Natural killer cell (primary cell): ENCODE measurements at regions not wholly inside any gene's neighbourhood (a gene's known extent, or its start where the extent isn't known, plus 50 kb on each side); places are given as distances from the start of the nearest gene placed in this dataset.

Source experiments
- ATAC-seq, 3 donors: fragments of 150-1000 bp in 2 of 3; fragments of 200-7000 bp in 1 of 3; cut with Tn5 transposase; 1 replicate in 1 of 3; 2 replicates in 2 of 3; pipeline ENCODE4 v1.10.0; 2021; ENCODE audit warnings: mild to moderate bottlenecking in 2 of 3, moderate library complexity in 2 of 3
- DNase-seq, 2 donors: peaks; one replicate each; pipeline versions ENCODE4 v3.0.0 to v3.0.0-alpha.2; 2013 to 2021; ENCODE audit warnings: mixed read lengths in 1 of 2
- H3K27ac ChIP-seq: one replicate; pipeline ENCODE4 v1.5.1; 2013; ENCODE audit warnings: mild to moderate bottlenecking, low read length
- H3K27me3 ChIP-seq: one replicate; pipeline ENCODE4 v1.6.1; 2013; ENCODE audit warnings: low read length; ENCODE audit not compliant: control insufficient read depth, insufficient read depth
- H3K36me3 ChIP-seq: one replicate; pipeline ENCODE4 v1.6.1; 2013; ENCODE audit warnings: low read length; ENCODE audit not compliant: control insufficient read depth, insufficient read depth
- H3K4me1 ChIP-seq: one replicate; pipeline ENCODE4 v1.6.1; 2013; ENCODE audit warnings: low read length; ENCODE audit not compliant: control insufficient read depth, insufficient read depth
- H3K4me3 ChIP-seq: one replicate; pipeline ENCODE4 v1.5.1; 2013; ENCODE audit warnings: low read length
- H3K9me3 ChIP-seq: one replicate; pipeline ENCODE4 v1.6.1; 2013; ENCODE audit warnings: low read length; ENCODE audit not compliant: control insufficient read depth, insufficient read depth
- H3K27ac Mint-ChIP-seq, 2 donors: one replicate each; pipeline ENCODE4 v1.8.0; 2022; ENCODE audit warnings: mild to moderate bottlenecking in 2 of 2, mixed read lengths in 2 of 2, moderate library complexity in 1 of 2
- H3K27me3 Mint-ChIP-seq, 2 donors: one replicate each; pipeline ENCODE4 v1.8.0; 2022; ENCODE audit warnings: low read depth in 2 of 2, mixed read lengths in 2 of 2
- H3K36me3 Mint-ChIP-seq: one replicate; pipeline ENCODE4 v1.8.0; 2022; ENCODE audit warnings: mixed read lengths
- H3K4me1 Mint-ChIP-seq, 2 donors: one replicate each; pipeline ENCODE4 v1.8.0; 2022; ENCODE audit warnings: mixed read lengths in 2 of 2
- H3K4me3 Mint-ChIP-seq: one replicate; pipeline ENCODE4 v1.8.0; 2022; ENCODE audit warnings: mild to moderate bottlenecking, moderate library complexity, mixed read lengths
- H3K9me3 Mint-ChIP-seq, 2 donors: one replicate each; pipeline ENCODE4 v1.8.0; 2022; ENCODE audit warnings: mixed read lengths in 2 of 2
- WGBS: methylation state at CpG from one replicate; pipeline ENCODE4 v1.1.7; 2013; ENCODE audit warnings: missing lambda C conversion rate; ENCODE audit not compliant: insufficient coverage; 5-methylcytosine and 5-hydroxymethylcytosine counted together
- intact Hi-C: fragments of 100-400 bp; cut with micrococcal nuclease; formaldehyde crosslinking; loops from one replicate; pipeline ENCODE4 v1.14.2; 2022
- TF ChIP-seq, protein P1 (sequence below): fragments of 200-600 bp; IDR thresholded peaks from one replicate; pipeline ENCODE4 v1.8.0; 2022; ENCODE audit warnings: antibody characterized with exemption

DNA sequence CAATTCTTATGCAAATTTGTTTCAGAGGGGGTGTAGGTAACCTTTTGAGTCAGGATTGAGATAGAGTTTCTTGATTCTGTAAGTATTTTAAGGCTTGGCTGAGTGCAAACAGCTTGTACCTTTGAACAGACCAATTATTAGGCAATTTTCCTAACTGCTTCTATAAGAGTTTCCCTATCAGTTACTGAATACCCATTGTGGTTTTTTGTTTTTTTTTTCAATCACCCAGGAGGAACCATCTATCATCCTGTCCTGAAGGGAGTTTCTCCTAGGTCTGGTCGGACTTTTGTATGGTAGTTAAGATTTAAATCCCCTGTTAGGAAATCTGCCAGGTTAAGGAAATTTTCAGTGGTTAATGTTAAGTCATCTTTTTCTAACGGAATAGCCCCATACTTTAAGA lies 319.4 kb upstream of the SLC39A10 start:
- Mint-ChIP-seq H3K4me3 (no peak overlapping the region), H3K27ac (no peak overlapping the region), H3K27me3 (no peaks in the 10 kb centered on the region), H3K9me3 (peaks cover 0 to 2% of the 10 kb centered on the region in 2 donors), H3K4me1 (no peaks in the 10 kb centered on the region), H3K36me3 (no peaks in the 10 kb centered on the region)
- H3K27me3 ChIP-seq: no peaks in the 10 kb centered on the region
- WGBS: 50% methylated on average over 1 of the region's 2 CpGs
- no peaks in the 10 kb centered on the region for H3K9me3 ChIP-seq
- no peaks in the 10 kb centered on the region for H3K4me1 ChIP-seq
- intact Hi-C loops: no loop called here
- DNase-seq: no peak
- no peak overlapping the region for H3K27ac ChIP-seq
- no peak for ATAC-seq
- H3K4me3 ChIP-seq: no peak overlapping the region
- TF ChIP-seq, protein P1, sequence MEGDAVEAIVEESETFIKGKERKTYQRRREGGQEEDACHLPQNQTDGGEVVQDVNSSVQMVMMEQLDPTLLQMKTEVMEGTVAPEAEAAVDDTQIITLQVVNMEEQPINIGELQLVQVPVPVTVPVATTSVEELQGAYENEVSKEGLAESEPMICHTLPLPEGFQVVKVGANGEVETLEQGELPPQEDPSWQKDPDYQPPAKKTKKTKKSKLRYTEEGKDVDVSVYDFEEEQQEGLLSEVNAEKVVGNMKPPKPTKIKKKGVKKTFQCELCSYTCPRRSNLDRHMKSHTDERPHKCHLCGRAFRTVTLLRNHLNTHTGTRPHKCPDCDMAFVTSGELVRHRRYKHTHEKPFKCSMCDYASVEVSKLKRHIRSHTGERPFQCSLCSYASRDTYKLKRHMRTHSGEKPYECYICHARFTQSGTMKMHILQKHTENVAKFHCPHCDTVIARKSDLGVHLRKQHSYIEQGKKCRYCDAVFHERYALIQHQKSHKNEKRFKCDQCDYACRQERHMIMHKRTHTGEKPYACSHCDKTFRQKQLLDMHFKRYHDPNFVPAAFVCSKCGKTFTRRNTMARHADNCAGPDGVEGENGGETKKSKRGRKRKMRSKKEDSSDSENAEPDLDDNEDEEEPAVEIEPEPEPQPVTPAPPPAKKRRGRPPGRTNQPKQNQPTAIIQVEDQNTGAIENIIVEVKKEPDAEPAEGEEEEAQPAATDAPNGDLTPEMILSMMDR: no peak
- H3K36me3 ChIP-seq: no peaks in the 10 kb centered on the region

DNA sequence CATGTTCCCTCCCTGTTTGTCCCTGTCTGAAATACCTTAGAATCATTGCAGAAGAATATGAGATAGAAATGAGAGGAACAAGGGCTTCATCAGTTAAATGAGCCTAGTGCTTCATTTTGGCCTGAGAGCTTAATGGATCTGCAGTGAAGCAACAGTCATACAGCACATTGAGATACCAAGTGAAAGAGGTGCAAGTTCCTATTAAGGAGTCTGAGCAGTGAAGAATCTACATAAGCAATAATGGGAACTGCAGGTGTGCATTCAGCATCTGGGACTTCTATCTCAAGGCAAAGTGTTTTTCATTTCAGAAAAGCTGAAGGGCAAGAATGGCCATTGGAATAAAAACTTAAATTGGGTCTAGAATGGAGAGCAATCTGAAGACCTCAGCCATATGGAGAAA lies 323.2 kb upstream of the SLC39A10 start:
- Mint-ChIP-seq H3K4me1 (no peaks in the 10 kb centered on the region), H3K9me3 (peaks cover 0 to under 1% of the 10 kb centered on the region in 2 donors)

DNA sequence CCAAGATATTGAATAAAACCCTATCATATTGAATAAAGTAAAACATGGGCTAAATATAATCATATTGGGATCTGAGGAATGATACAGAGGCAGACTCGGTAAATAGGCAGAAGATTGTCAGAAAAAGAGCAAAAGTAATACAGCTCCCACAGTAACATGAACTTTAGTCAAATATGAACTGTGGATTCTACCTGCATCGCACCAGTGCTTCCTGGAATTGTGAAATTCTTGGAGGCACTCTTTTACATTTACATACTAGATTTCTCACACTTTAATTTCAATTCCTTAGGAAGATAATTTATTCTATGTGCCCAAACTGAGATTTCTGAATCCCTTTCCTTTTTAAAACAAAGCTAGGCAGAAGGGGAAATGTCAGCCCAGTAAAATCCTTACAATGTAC lies 325.1 kb upstream of the SLC39A10 start:
- WGBS: 86% methylated on average over 2 of the region's 2 CpGs

More for the DNA sequence above, 323.2 kb upstream of the SLC39A10 start:
- ATAC-seq: no peak
- H3K27ac Mint-ChIP-seq: no peak overlapping the region
- no peaks in the 10 kb centered on the region for H3K27me3 Mint-ChIP-seq
- Histone ChIP-seq H3K9me3 (no peaks in the 10 kb centered on the region), H3K4me3 (no peak overlapping the region), H3K27ac (no peak overlapping the region), H3K27me3 (no peaks in the 10 kb centered on the region), H3K36me3 (no peaks in the 10 kb centered on the region), H3K4me1 (no peaks in the 10 kb centered on the region)
- TF ChIP-seq, protein P1: no peak
- no peak for DNase-seq
- intact Hi-C loops: no loop called here
- no peak overlapping the region for H3K4me3 Mint-ChIP-seq
- no peaks in the 10 kb centered on the region for H3K36me3 Mint-ChIP-seq

DNA sequence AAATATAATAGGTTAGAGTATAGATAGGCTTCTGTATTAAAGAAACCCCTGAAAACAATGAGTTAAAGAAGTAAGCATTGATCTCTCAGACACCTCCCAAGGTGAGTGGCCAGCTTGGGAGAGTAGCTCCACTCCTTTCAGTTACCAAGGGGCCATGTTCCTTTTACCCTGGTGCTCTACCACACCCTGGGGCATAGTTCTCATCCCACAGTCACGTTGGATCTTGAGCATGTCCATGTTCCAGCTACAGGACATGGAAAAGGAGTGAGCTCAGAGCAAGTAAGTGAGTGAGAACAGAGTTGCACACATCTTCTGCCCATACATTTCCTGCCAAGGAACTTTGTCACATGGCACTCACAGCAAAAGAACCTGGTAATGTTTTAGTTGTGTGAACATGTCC lies 325.9 kb upstream of the SLC39A10 start:
- no peaks in the 10 kb centered on the region for H3K4me1 ChIP-seq
- DNase-seq (no peak), ATAC-seq (no peak)
- TF ChIP-seq, protein P1: no peak
- 50% methylated on average over 1 of the region's 1 CpG for WGBS
- H3K36me3 ChIP-seq: no peaks in the 10 kb centered on the region
- H3K4me3 ChIP-seq: no peak overlapping the region
- intact Hi-C loops: no loop called here
- Mint-ChIP-seq H3K27me3 (peaks cover 0 to 4% of the 10 kb centered on the region in 2 donors), H3K9me3 (no peaks in the 10 kb centered on the region), H3K36me3 (no peaks in the 10 kb centered on the region), H3K27ac (no peak overlapping the region), H3K4me1 (no peaks in the 10 kb centered on the region), H3K4me3 (no peak overlapping the region)
- no peaks in the 10 kb centered on the region for H3K27me3 ChIP-seq
- H3K27ac ChIP-seq: no peak overlapping the region
- no peaks in the 10 kb centered on the region for H3K9me3 ChIP-seq

More for the DNA sequence above, 325.1 kb upstream of the SLC39A10 start:
- H3K36me3 Mint-ChIP-seq: no peaks in the 10 kb centered on the region
- TF ChIP-seq, protein P1: no peak
- H3K9me3 Mint-ChIP-seq: no peaks in the 10 kb centered on the region
- H3K9me3 ChIP-seq: no peaks in the 10 kb centered on the region
- no peak overlapping the region for H3K27ac Mint-ChIP-seq
- no peaks in the 10 kb centered on the region for H3K27me3 ChIP-seq
- no peak overlapping the region for H3K4me3 ChIP-seq
- H3K4me3 Mint-ChIP-seq: no peak overlapping the region
- H3K27me3 Mint-ChIP-seq: no peaks in the 10 kb centered on the region
- H3K36me3 ChIP-seq: no peaks in the 10 kb centered on the region
- intact Hi-C loops: no loop called here
- ATAC-seq (no peak), DNase-seq (no peak)
- no peak overlapping the region for H3K27ac ChIP-seq
- H3K4me1 ChIP-seq: no peaks in the 10 kb centered on the region
- no peaks in the 10 kb centered on the region for H3K4me1 Mint-ChIP-seq
